ENCODE measurements at regions not wholly inside any gene's neighbourhood (a gene's known extent, or its start where the extent isn't known, plus 50 kb on each side); places are given as distances from the start of the nearest gene placed in this dataset.

GRCh38 chr10:108597031-108597430 lies 1326.3 kb downstream of the XPNPEP1 start:
- TF ChIP-seq ZNF580 (tag by site-specific recombination; IDR thresholded peaks at IDR 0.05): no peak
- no peak for TF ChIP-seq ZFP69B (tag by site-specific recombination; IDR thresholded peaks at IDR 0.05)
- TF ChIP-seq ZNF707 (tag by site-specific recombination; IDR thresholded peaks at IDR 0.05): no peak
- no peak for TF ChIP-seq CTCF (tag by site-specific recombination; IDR thresholded peaks at IDR 0.05)
- no peak for TF ChIP-seq KLF8 (tag by site-specific recombination; IDR thresholded peaks at IDR 0.05)
- TF ChIP-seq REST (tag by site-specific recombination; IDR thresholded peaks at IDR 0.05): no peak
- TF ChIP-seq ZNF398 (tag by site-specific recombination; IDR thresholded peaks at IDR 0.05): no peak
